ENCODE measurements at regions not wholly inside any gene's neighbourhood (a gene's known extent, or its start where the extent isn't known, plus 50 kb on each side); places are given as distances from the start of the nearest gene placed in this dataset.
"Not testable (repeated sequence)": the region's sequence is repeated elsewhere in the genome, so short reads cannot be mapped to it uniquely, and the experiment has no call there.

- no peak for DNase-seq
These were observed 592.7 kb upstream of the SEMA6D start for GRCh38 chr15:47124430-47125102.

- DNase-seq = no peak
These were observed 588.3 kb upstream of the SEMA6D start for GRCh38 chr15:47129033-47129432.

- DNase-seq = not testable (repeated sequence)
These were observed 585.9 kb upstream of the SEMA6D start for GRCh38 chr15:47131450-47131849.

- no peak for DNase-seq
These were observed 582.0 kb upstream of the SEMA6D start for GRCh38 chr15:47135267-47135666.

- no peak for DNase-seq
These were observed 581.1 kb upstream of the SEMA6D start for GRCh38 chr15:47136236-47136635.

- no peak for DNase-seq
These were observed 577.3 kb upstream of the SEMA6D start for GRCh38 chr15:47139965-47140364.

- DNase-seq = no peak
These were observed 559.5 kb upstream of the SEMA6D start for GRCh38 chr15:47157827-47158226.

- no peak for DNase-seq
These were observed 558.7 kb upstream of the SEMA6D start for GRCh38 chr15:47158573-47158972.

- DNase-seq = no peak
These were observed 540.1 kb upstream of the SEMA6D start for GRCh38 chr15:47177177-47177576.

- DNase-seq = no peak
These were observed 537.3 kb upstream of the SEMA6D start for GRCh38 chr15:47179988-47180387.

GRCh38 chr15:47182818-47183217 lies 534.5 kb upstream of the SEMA6D start:
- no peak for DNase-seq

- DNase-seq = peak; percentile 31
These were observed 533.0 kb upstream of the SEMA6D start for GRCh38 chr15:47184003-47184907.

- peak; percentile 19 for DNase-seq
These were observed 532.1 kb upstream of the SEMA6D start for GRCh38 chr15:47184908-47185801.

GRCh38 chr15:47186075-47186474 lies 531.2 kb upstream of the SEMA6D start:
- no peak for DNase-seq

GRCh38 chr15:47188758-47189507 lies 528.4 kb upstream of the SEMA6D start:
- DNase-seq = no peak

- DNase-seq = peak; percentile 31
These were observed 522.6 kb upstream of the SEMA6D start for GRCh38 chr15:47194718-47195117.

- peak; percentile 92 for DNase-seq
These were observed 521.3 kb upstream of the SEMA6D start for GRCh38 chr15:47196048-47196447.

GRCh38 chr15:47203993-47204392 lies 513.3 kb upstream of the SEMA6D start:
- DNase-seq = no peak

- DNase-seq = no peak
These were observed 510.8 kb upstream of the SEMA6D start for GRCh38 chr15:47206358-47206978.

- no peak for DNase-seq
These were observed 507.7 kb upstream of the SEMA6D start for GRCh38 chr15:47209591-47209990.
